IMR-90 (cell line): ENCODE measurements at regions not wholly inside any gene's neighbourhood (a gene's known extent, or its start where the extent isn't known, plus 50 kb on each side); places are given as distances from the start of the nearest gene placed in this dataset.

Experiments
- MAFK ChIP-seq: IDR thresholded peaks from 2 replicates; pipeline ENCODE4 v1.6.1; 2012; ENCODE audit warnings: low read depth, low read length, improper control_type of control experiment
- TF ChIP-seq, protein P1 (sequence below): conservative IDR thresholded peaks from 2 replicates; pipeline ENCODE4 v1.5.1; 2012; ENCODE audit warnings: mild to moderate bottlenecking, low read depth, low read length, improper control_type of control experiment

DNA sequence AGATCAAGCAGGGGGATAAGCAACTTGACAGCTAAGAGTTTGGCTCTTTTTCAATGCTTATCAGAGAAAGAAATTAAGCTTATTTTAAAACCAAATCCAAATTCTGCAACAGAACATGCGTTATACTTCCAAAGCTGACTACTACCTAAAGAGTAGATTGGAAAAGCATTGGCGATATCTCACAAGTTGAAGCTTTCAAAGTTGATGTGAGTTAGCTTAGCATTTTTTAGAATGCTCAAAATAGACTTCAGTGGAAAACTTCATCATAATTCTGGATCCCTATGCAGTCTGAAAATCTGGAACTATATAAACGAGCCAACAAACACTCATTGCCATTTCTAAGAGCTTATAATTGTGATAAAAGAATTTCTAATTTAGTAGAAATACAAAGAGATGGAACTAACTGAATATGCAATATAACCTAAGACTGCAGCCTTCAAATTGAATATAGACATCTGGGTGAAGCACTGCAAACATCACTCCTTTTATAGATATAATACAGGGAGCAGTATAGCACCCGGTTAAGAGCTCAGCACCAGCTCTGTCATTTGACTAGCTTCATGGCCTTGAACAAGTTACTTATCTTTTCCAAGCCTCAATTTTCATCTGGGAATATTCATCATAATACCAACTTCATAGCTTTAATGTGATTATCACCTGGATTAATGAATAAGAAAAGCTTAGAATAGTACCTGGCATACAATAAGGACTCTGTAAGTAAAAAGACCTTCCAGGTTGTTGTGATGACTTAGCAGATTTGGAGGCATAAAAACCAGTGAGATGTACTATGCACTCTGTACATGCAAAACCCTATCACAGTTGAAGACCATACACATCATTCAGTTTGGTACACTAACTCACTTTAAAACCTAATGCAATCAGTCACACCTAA lies 242.7 kb upstream of the TTC14 start:
- TF ChIP-seq, protein P1, sequence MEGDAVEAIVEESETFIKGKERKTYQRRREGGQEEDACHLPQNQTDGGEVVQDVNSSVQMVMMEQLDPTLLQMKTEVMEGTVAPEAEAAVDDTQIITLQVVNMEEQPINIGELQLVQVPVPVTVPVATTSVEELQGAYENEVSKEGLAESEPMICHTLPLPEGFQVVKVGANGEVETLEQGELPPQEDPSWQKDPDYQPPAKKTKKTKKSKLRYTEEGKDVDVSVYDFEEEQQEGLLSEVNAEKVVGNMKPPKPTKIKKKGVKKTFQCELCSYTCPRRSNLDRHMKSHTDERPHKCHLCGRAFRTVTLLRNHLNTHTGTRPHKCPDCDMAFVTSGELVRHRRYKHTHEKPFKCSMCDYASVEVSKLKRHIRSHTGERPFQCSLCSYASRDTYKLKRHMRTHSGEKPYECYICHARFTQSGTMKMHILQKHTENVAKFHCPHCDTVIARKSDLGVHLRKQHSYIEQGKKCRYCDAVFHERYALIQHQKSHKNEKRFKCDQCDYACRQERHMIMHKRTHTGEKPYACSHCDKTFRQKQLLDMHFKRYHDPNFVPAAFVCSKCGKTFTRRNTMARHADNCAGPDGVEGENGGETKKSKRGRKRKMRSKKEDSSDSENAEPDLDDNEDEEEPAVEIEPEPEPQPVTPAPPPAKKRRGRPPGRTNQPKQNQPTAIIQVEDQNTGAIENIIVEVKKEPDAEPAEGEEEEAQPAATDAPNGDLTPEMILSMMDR: no peak
- TF ChIP-seq MAFK: peak; percentile 35
